Endothelial cell (in vitro differentiated cells): ENCODE measurements at regions not wholly inside any gene's neighbourhood (a gene's known extent, or its start where the extent isn't known, plus 50 kb on each side); places are given as distances from the start of the nearest gene placed in this dataset.

Source experiments
- DNase-seq: peaks from one replicate; pipeline ENCODE4 v3.0.0; 2021; ENCODE audit warnings: low spot score
- H3K27ac Mint-ChIP-seq: one replicate; pipeline ENCODE4 v1.8.0; 2021; ENCODE audit warnings: mixed read lengths, inconsistent platforms; ENCODE audit not compliant: unreplicated experiment
- H3K27me3 Mint-ChIP-seq: one replicate; pipeline ENCODE4 v1.8.0; 2021; ENCODE audit warnings: mild to moderate bottlenecking, moderate library complexity, mixed read lengths, inconsistent platforms; ENCODE audit not compliant: unreplicated experiment
- H3K36me3 Mint-ChIP-seq: one replicate; pipeline ENCODE4 v1.8.0; 2021; ENCODE audit warnings: mild to moderate bottlenecking, low read depth, mixed read lengths, inconsistent platforms; ENCODE audit not compliant: unreplicated experiment
- H3K4me1 Mint-ChIP-seq: one replicate; pipeline ENCODE4 v1.8.0; 2021; ENCODE audit warnings: mild to moderate bottlenecking, mixed read lengths, inconsistent platforms; ENCODE audit not compliant: unreplicated experiment
- H3K4me3 Mint-ChIP-seq: one replicate; pipeline ENCODE4 v1.8.0; 2021; ENCODE audit warnings: mild to moderate bottlenecking, mixed read lengths, inconsistent platforms; ENCODE audit not compliant: unreplicated experiment
- H3K9me3 Mint-ChIP-seq: one replicate; pipeline ENCODE4 v1.8.0; 2021; ENCODE audit warnings: mixed read lengths, inconsistent platforms; ENCODE audit not compliant: unreplicated experiment
- TF ChIP-seq, protein P1 (sequence below): fragments of 200-600 bp; sonication (generic); IDR thresholded peaks from one replicate; pipeline ENCODE4 v1.5.0; 2021; ENCODE audit warnings: antibody characterized with exemption; ENCODE audit not compliant: unreplicated experiment

DNA sequence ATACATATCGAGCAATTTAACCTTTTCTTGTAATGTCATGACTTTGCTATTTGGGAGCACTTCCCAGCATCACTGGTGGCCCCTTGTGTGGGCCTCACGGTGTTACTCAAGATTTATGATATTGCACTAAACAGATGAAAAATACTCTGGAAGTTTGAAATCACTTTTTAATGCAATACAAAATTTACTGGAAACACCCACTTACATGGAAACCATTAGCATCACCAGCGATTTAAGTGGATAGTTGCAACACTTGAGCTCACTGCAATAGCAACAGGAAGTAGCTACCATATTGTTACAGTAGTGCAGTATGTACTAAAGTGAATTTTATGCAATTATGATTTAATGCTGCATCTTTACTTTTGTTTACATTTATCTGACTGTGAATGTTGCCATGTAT, 184.4 kb downstream of the MDFIC start:
- H3K27me3 Mint-ChIP-seq, result no peaks in the 10 kb centered on the region
- H3K9me3 Mint-ChIP-seq, result no peaks in the 10 kb centered on the region
- no peak overlapping the region for H3K27ac Mint-ChIP-seq
- no peak for DNase-seq
- TF ChIP-seq, protein P1, sequence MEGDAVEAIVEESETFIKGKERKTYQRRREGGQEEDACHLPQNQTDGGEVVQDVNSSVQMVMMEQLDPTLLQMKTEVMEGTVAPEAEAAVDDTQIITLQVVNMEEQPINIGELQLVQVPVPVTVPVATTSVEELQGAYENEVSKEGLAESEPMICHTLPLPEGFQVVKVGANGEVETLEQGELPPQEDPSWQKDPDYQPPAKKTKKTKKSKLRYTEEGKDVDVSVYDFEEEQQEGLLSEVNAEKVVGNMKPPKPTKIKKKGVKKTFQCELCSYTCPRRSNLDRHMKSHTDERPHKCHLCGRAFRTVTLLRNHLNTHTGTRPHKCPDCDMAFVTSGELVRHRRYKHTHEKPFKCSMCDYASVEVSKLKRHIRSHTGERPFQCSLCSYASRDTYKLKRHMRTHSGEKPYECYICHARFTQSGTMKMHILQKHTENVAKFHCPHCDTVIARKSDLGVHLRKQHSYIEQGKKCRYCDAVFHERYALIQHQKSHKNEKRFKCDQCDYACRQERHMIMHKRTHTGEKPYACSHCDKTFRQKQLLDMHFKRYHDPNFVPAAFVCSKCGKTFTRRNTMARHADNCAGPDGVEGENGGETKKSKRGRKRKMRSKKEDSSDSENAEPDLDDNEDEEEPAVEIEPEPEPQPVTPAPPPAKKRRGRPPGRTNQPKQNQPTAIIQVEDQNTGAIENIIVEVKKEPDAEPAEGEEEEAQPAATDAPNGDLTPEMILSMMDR, result no peak
- no peaks in the 10 kb centered on the region for H3K4me1 Mint-ChIP-seq
- no peaks in the 10 kb centered on the region for H3K36me3 Mint-ChIP-seq
- H3K4me3 Mint-ChIP-seq, result no peak overlapping the region

DNA sequence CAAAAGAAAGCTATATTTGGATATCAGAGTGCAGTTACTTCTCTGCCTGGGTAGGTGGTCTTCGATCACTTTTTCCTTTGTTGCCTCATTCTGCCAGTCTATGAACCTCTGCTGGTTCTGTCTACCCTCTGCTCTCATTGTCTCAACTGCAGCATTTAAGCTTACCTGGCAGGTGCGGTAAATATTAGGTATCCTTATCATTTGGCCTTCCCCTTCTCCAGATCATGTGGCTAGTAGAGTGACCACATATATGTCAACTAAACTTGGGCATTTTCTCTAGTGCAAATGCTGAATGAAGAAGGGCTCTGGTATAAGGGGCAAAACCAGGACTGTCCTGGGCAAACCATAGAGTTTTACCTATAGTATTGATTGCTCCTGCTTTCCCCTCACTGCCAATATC, 180.8 kb downstream of the MDFIC start:
- Mint-ChIP-seq H3K27me3 (no peaks in the 10 kb centered on the region), H3K4me1 (no peaks in the 10 kb centered on the region), H3K9me3 (no peaks in the 10 kb centered on the region), H3K27ac (no peak overlapping the region), H3K4me3 (no peak overlapping the region), H3K36me3 (no peaks in the 10 kb centered on the region)
- DNase-seq, result no peak
- TF ChIP-seq, protein P1, result no peak

DNA sequence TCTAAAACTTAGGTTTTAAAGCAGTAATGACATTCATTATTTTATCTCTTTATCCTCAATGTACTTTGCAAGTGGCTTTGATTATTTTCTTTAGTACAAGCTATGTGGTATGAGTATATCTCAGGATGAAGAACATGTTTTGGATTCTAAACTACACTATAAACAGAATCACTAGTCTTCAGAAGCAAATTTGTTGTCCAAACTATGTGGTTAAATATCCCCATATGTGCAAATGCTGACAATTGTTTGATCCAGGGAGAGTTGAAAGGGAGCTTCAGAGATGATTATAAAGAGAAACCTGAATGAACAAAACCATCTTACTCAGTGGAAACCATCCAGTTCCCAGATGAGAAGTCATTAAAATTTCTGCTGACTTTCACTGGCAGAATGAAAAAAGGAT, 179.3 kb downstream of the MDFIC start:
- Mint-ChIP-seq H3K27ac (no peak overlapping the region), H3K4me3 (no peak overlapping the region), H3K27me3 (no peaks in the 10 kb centered on the region), H3K4me1 (peaks cover 8% of the 10 kb centered on the region), H3K36me3 (no peaks in the 10 kb centered on the region), H3K9me3 (no peaks in the 10 kb centered on the region)
- no peak for DNase-seq
- TF ChIP-seq, protein P1, result no peak

DNA sequence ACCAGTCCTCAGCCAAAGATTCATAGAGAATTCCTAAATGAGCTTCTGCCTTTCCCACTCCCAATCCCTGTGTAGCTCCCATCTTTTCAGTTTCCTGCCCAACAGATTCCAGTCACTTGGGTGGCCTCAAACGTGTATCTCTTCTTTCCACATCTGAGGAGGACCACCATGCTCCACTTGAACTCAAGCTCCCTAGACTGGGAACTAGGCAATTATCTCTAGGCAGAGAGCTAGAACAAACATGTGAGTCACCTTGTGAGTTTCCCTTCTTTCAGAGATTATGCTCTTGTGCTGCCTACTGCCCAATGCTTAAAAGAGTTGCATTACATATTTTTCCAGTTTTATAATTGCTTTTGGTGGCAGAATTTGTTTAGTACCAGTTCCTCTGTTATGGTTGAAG, 178.0 kb downstream of the MDFIC start:
- no peak overlapping the region for H3K27ac Mint-ChIP-seq
- TF ChIP-seq, protein P1, result no peak
- no peaks in the 10 kb centered on the region for H3K36me3 Mint-ChIP-seq
- H3K9me3 Mint-ChIP-seq, result no peaks in the 10 kb centered on the region
- peaks cover 8% of the 10 kb centered on the region for H3K4me1 Mint-ChIP-seq
- DNase-seq, result no peak
- no peaks in the 10 kb centered on the region for H3K27me3 Mint-ChIP-seq
- H3K4me3 Mint-ChIP-seq, result no peak overlapping the region

DNA sequence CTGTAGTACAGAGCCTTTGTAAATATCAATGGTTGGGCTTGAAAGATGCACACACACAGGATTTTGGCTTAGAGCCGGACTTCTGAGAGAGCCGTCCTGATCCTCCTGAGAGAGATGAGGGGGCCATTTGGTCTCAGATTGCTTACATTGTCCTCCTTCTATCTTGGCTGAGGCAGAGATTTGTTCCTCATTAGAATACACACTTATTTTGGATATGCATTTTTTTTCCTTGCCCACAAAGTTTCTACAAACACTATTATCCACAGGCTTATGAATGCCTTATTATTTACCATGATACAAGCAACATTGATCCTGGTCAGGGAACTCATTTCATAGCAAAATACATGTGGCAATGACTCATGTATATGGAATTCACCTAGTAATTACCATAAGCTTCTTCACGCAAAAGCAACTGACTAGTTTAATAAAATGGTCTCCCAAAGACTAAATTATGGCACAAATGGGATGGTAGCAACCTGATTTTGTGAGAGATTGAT, 175.3 kb downstream of the MDFIC start:
- H3K36me3 Mint-ChIP-seq, result no peaks in the 10 kb centered on the region
- no peaks in the 10 kb centered on the region for H3K27me3 Mint-ChIP-seq
- TF ChIP-seq, protein P1, result no peak
- H3K4me1 Mint-ChIP-seq, result peaks cover 8% of the 10 kb centered on the region
- DNase-seq, result no peak
- no peak overlapping the region for H3K27ac Mint-ChIP-seq
- H3K9me3 Mint-ChIP-seq, result no peaks in the 10 kb centered on the region
- no peak overlapping the region for H3K4me3 Mint-ChIP-seq
